ENCODE measurements at regions not wholly inside any gene's neighbourhood (a gene's known extent, or its start where the extent isn't known, plus 50 kb on each side); places are given as distances from the start of the nearest gene placed in this dataset.

DNA sequence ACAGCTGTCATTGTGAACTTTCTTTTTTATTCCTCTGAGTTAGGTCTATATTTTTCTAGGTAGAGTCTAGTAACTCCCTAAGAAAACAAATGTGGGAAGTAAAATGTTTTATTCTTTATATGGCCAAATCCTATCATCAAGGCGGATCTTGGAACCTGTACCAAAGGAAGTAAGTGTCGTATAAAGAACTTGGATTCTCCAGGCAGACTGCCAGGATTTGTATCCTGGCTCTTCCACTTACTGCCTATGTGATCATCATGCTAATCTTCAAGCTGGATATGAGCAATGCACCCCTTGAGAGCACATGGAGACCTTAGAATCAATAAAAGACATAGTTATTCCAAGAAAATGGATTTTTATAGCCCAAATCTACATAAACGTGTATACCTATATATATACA, 286.5 kb downstream of the PCDH17 start:
- TF ChIP-seq CTCF (conservative IDR thresholded peaks at IDR 0.05; ENCODE audit: low read length) (no peak), EZH2phosphoT487 (IDR thresholded peaks at IDR 0.05; ENCODE audit: borderline replicate concordance) (no peak)
